GM13977 (cell line): ENCODE measurements at regions not wholly inside any gene's neighbourhood (a gene's known extent, or its start where the extent isn't known, plus 50 kb on each side); places are given as distances from the start of the nearest gene placed in this dataset.
"Not testable (repeated sequence)": the region's sequence is repeated elsewhere in the genome, so short reads cannot be mapped to it uniquely, and the experiment has no call there.

ENCODE experiments used
- DNase-seq: peaks from one replicate; pipeline ENCODE4 v3.0.0; 2012; ENCODE audit warnings: low spot score
- in situ Hi-C: fragments of 300-500 bp; cut with MboI; formaldehyde crosslinking; loops from one replicate; pipeline ENCODE4 v1.12.0; 2022; ENCODE audit warnings: low sequenced_read_pairs, low pct_unique_long_range_greater_than_20kb, mixed read lengths, inconsistent platforms; ENCODE audit not compliant: unreplicated experiment
- TF ChIP-seq, protein P1 (sequence below): IDR thresholded peaks from 2 replicates; pipeline ENCODE4 v1.5.1; 2012; ENCODE audit warnings: mild to moderate bottlenecking, control low read depth; ENCODE audit not compliant: insufficient read depth; ENCODE audit errors: extremely low read depth, missing control alignments

DNA sequence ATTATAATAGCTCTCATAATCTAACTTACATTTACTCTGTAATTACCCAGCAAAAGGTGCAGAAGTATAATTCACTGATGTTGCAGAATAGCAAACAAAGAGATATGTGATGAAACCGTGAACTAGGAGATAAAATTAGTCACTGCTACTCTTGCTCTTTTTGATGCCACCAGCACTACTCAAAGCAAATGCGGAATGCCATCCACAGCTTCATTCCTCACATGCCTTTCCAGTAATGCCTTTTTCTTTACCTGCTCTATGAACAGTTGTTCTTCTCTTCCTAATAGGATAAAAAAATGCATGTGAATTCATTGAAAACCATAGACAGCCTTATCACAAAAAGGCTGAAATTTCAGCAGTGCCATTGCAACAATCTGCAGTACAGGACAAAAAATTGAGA is 1129.5 kb downstream of the DIAPH3 start:
- in situ Hi-C loops = no loop called here
- TF ChIP-seq, protein P1, sequence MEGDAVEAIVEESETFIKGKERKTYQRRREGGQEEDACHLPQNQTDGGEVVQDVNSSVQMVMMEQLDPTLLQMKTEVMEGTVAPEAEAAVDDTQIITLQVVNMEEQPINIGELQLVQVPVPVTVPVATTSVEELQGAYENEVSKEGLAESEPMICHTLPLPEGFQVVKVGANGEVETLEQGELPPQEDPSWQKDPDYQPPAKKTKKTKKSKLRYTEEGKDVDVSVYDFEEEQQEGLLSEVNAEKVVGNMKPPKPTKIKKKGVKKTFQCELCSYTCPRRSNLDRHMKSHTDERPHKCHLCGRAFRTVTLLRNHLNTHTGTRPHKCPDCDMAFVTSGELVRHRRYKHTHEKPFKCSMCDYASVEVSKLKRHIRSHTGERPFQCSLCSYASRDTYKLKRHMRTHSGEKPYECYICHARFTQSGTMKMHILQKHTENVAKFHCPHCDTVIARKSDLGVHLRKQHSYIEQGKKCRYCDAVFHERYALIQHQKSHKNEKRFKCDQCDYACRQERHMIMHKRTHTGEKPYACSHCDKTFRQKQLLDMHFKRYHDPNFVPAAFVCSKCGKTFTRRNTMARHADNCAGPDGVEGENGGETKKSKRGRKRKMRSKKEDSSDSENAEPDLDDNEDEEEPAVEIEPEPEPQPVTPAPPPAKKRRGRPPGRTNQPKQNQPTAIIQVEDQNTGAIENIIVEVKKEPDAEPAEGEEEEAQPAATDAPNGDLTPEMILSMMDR = no peak

DNA sequence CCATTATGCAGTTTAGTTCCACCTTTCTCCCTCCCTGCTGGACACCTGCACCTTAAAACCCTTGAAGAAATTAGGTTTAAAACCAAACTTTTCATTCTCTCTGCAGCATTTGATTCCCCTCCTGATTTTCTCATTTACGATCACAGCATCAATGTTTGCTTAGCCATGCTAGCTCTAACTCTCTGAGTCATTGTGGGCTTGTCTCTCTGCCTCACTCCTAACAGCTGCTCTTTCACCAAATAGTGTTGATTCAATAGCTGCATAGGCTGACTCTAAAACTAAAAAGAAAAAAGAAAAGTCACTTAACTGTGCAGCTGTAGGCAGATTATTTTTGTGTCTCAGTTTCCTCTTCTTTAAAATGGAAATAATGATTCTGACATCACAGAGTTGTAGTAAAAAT is 1124.9 kb downstream of the DIAPH3 start:
- DNase-seq = no peak
- TF ChIP-seq, protein P1 = no peak
- in situ Hi-C loops = no loop called here

More for the DNA sequence above, 1129.5 kb downstream of the DIAPH3 start:
- DNase-seq = no peak

DNA sequence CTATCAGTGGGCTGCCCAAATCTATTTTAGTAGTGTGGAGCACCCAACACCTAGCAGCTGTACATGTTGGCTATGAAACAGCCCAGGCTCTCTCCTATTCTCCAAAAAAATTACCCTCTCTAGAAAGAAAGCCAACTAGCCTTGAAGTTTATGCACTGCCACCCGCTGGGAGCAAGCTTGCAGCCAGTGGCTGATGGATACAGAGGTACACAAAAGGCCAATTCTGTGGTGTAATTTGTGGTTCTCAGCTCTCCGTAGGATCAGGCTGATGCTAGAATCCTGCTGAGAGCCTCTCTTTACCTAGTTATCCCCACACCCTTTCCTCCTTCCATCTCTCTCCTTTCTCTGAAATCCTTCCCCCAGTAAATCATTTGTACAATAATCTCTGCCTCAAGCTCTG is 1120.7 kb downstream of the DIAPH3 start:
- in situ Hi-C loops = no loop called here
- TF ChIP-seq, protein P1 = no peak
- DNase-seq = no peak

- DNase-seq = no peak
- TF ChIP-seq, protein P1 = no peak
- in situ Hi-C loops = no loop called here
These were observed 1116.2 kb downstream of the DIAPH3 start for GRCh38 chr13:59047546-59047945.

DNA sequence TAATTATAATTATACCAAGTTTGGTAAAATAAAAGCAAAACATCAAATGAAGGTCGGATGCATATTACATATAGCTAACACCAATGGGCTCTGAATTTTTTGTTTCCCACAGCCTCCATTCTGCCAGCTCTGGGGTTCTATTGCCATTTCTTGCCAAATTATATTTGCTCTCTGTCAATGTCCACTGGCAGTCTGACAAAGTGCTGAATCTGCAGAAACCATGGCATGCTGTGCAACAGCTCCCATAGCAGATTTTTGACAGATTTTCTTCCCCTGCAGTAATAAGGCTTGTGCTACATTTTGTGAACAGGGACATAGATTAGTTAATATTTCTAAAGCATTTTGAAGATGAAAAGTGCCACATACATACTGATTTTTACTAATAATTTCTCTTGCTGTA is 1102.1 kb downstream of the DIAPH3 start:
- no peak for DNase-seq
- in situ Hi-C loops = no loop called here
- TF ChIP-seq, protein P1 = no peak

GRCh38 chr13:59064042-59064441 is 1099.7 kb downstream of the DIAPH3 start:
- TF ChIP-seq, protein P1 = no peak
- DNase-seq = no peak
- in situ Hi-C loops = no loop called here

DNA sequence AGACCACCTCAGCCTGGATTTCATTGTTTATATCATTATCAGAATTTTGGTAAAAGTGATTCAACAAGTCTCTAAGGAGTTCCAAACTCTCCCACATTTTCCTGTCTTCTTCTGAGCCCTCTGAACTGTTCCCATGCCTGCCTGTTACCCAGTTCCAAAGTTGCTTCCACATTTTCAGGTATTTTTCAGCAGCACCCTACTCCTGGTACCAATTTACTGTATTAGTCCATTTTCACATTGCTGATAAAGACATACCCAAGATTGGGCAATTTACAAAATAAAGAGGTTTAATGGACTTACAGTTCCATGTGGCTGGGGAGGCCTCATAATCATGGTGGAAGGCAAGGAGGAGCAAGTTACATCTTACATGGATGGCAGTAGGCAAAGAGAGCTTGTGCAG is 1087.3 kb downstream of the DIAPH3 start:
- DNase-seq, in situ Hi-C loops: not testable (repeated sequence)
